Suprapubic skin (tissue), 4 donors: ENCODE measurements at regions not wholly inside any gene's neighbourhood (a gene's known extent, or its start where the extent isn't known, plus 50 kb on each side); places are given as distances from the start of the nearest gene placed in this dataset.

Experiments
- CTCF ChIP-seq, 2 donors: fragments of 200-600 bp in 1 of 2; fragments of 450-650 bp in 1 of 2; sonication (generic) in 1 of 2; IDR thresholded peaks; one replicate each; pipeline ENCODE4 v1.5.1; 2016 to 2019; ENCODE audit warnings: antibody characterized with exemption in 2 of 2, mild to moderate bottlenecking in 1 of 2, moderate library complexity in 1 of 2
- POLR2A ChIP-seq, 2 donors: fragments of 450-650 bp; IDR thresholded peaks; one replicate each; pipeline ENCODE4 v1.6.1; 2017; ENCODE audit warnings: antibody characterized with exemption in 2 of 2, mild to moderate bottlenecking in 2 of 2, moderate library complexity in 2 of 2
- POLR2AphosphoS5 ChIP-seq, 3 donors: sonication (generic); formaldehyde crosslinking; IDR thresholded peaks; one replicate each; pipeline ENCODE4 v1.6.1; 2017; ENCODE audit warnings: antibody characterized with exemption in 3 of 3

DNA sequence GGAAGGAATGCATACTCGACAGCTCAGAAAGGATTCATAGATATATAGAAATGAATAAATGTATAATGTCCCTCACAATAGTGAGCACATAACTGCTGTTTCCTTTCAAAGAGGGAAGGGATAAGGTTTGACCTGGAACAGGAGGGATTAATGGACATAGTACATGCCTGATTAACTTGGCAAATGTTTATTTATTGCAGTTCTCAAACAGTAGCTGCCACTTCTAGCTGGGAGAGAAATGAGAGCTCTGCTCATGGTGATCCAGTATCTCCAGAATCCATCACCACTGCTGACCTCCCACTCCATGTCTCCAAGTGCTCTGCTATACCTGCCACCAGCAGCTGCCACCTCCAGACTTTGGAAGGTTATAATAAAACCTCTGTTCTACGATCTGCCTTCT, 108.1 kb downstream of the LRIG3 start:
- TF ChIP-seq POLR2AphosphoS5 (IDR thresholded peaks at IDR 0.05) = no peak
- no peak for TF ChIP-seq CTCF (IDR thresholded peaks at IDR 0.05)
- TF ChIP-seq POLR2A (IDR thresholded peaks at IDR 0.05) = no peak
